ENCODE measurements at regions not wholly inside any gene's neighbourhood (a gene's known extent, or its start where the extent isn't known, plus 50 kb on each side); places are given as distances from the start of the nearest gene placed in this dataset.
"Not testable (repeated sequence)": the region's sequence is repeated elsewhere in the genome, so short reads cannot be mapped to it uniquely, and the experiment has no call there.

GRCh38 chr16:46427340-46428107, 193.7 kb downstream of the SHCBP1 start:
- no peaks in the 10 kb centered on the region for H3K36me3 ChIP-seq (replicated peaks; ENCODE audit: insufficient read depth, low read length)

DNA sequence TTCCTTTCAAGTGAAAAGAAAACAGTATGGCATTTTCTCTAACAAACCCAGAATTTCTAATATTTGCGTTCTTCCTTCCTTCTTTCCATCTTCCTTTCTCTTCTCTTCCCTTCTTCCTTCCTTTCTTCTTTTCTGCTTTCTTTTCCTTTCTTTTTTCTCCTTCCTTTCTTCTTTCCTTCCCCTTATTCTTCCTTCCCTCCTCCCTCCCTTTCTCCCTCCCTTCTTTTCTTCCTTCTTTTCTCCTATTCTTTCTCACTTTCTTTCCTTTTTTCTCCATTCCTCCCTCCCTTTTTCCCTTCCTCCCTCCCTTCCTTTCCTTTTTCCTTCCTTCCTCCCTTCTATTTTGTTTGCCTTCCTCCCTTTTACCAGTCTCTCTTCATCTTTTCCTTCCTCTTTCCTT, 194.8 kb downstream of the SHCBP1 start:
- no peaks in the 10 kb centered on the region for H3K79me2 ChIP-seq (ENCODE audit: low read length)
- H3K9me3 ChIP-seq (replicated peaks; ENCODE audit: insufficient read depth, low read length) = no peaks in the 10 kb centered on the region
- no peak overlapping the region for H3K4me3 ChIP-seq (ENCODE audit: low read length)
- H3F3A ChIP-seq (ENCODE audit: insufficient read depth, low read length) = no peaks in the 10 kb centered on the region
- H3K27me3 ChIP-seq (replicated peaks; ENCODE audit: insufficient read depth, low read length) = no peaks in the 10 kb centered on the region
- no peak overlapping the region for H3K9ac ChIP-seq (ENCODE audit: low read length)
- H3K27ac ChIP-seq (ENCODE audit: low read length) = no peak overlapping the region
- no peaks in the 10 kb centered on the region for H3K36me3 ChIP-seq (replicated peaks; ENCODE audit: insufficient read depth, low read length)
- no peak overlapping the region for H3K4me2 ChIP-seq (ENCODE audit: low read depth, low read length)
- TF ChIP-seq EZH2 (optimal IDR thresholded peaks at IDR 0.05; ENCODE audit: low read depth, low read length) (no peak), CTCF (IDR thresholded peaks at IDR 0.05; ENCODE audit: low read length) (no peak), EZH2phosphoT487 (IDR thresholded peaks at IDR 0.05; ENCODE audit: low read length) (no peak)
- H2AFZ ChIP-seq (ENCODE audit: low read length) = no peak overlapping the region
- no peaks in the 10 kb centered on the region for H4K20me1 ChIP-seq (ENCODE audit: insufficient read depth, low read length)
- H3K9me2 ChIP-seq (replicated peaks; ENCODE audit: insufficient read depth, low read length) = no peaks in the 10 kb centered on the region
- H3K4me1 ChIP-seq (ENCODE audit: low read length) = no peaks in the 10 kb centered on the region
- DNase-seq = no peak

More at GRCh38 chr16:46427340-46428107, 193.7 kb downstream of the SHCBP1 start:
- H3K9ac ChIP-seq (ENCODE audit: low read length) = no peak overlapping the region
- no peak overlapping the region for H3K27ac ChIP-seq (ENCODE audit: low read length)
- H4K20me1 ChIP-seq (ENCODE audit: insufficient read depth, low read length) = no peaks in the 10 kb centered on the region
- no peak overlapping the region for H3K4me3 ChIP-seq (ENCODE audit: low read length)
- no peaks in the 10 kb centered on the region for H3K27me3 ChIP-seq (replicated peaks; ENCODE audit: insufficient read depth, low read length)
- TF ChIP-seq EZH2phosphoT487 (IDR thresholded peaks at IDR 0.05; ENCODE audit: low read length) (no peak), CTCF (IDR thresholded peaks at IDR 0.05; ENCODE audit: low read length) (no peak)
- H3K9me3 ChIP-seq (replicated peaks; ENCODE audit: insufficient read depth, low read length) = no peaks in the 10 kb centered on the region
- H3K4me1 ChIP-seq (ENCODE audit: low read length) = no peaks in the 10 kb centered on the region
- no peak for DNase-seq
- H3K79me2 ChIP-seq (ENCODE audit: low read length) = no peaks in the 10 kb centered on the region
- H3K4me2 ChIP-seq (ENCODE audit: low read depth, low read length) = no peak overlapping the region
- no peaks in the 10 kb centered on the region for H3K9me2 ChIP-seq (replicated peaks; ENCODE audit: insufficient read depth, low read length)
- H2AFZ ChIP-seq (ENCODE audit: low read length) = no peak overlapping the region
- no peaks in the 10 kb centered on the region for H3F3A ChIP-seq (ENCODE audit: insufficient read depth, low read length)

GRCh38 chr16:46404028-46404427, 217.2 kb downstream of the SHCBP1 start:
- no peak for DNase-seq
- no peak overlapping the region for H2AFZ ChIP-seq (ENCODE audit: low read length)
- H3K4me3 ChIP-seq (ENCODE audit: low read length) = no peak overlapping the region
- H3K9me3 ChIP-seq (replicated peaks; ENCODE audit: insufficient read depth, low read length) = no peaks in the 10 kb centered on the region
- H3K4me1 ChIP-seq (ENCODE audit: low read length) = no peaks in the 10 kb centered on the region
- no peak overlapping the region for H3K4me2 ChIP-seq (ENCODE audit: low read depth, low read length)
- H3K79me2 ChIP-seq (ENCODE audit: low read length) = no peaks in the 10 kb centered on the region
- no peaks in the 10 kb centered on the region for H3K9me2 ChIP-seq (replicated peaks; ENCODE audit: insufficient read depth, low read length)
- H3K36me3 ChIP-seq (replicated peaks; ENCODE audit: insufficient read depth, low read length) = no peaks in the 10 kb centered on the region
- H3K9ac ChIP-seq (ENCODE audit: low read length) = no peak overlapping the region
- H3F3A ChIP-seq (ENCODE audit: insufficient read depth, low read length) = no peaks in the 10 kb centered on the region
- TF ChIP-seq EZH2 (optimal IDR thresholded peaks at IDR 0.05; ENCODE audit: low read depth, low read length) (no peak), CTCF (IDR thresholded peaks at IDR 0.05; ENCODE audit: low read length) (no peak), EZH2phosphoT487 (IDR thresholded peaks at IDR 0.05; ENCODE audit: low read length) (no peak)
- H3K27me3 ChIP-seq (replicated peaks; ENCODE audit: insufficient read depth, low read length) = no peaks in the 10 kb centered on the region
- no peak overlapping the region for H3K27ac ChIP-seq (ENCODE audit: low read length)
- H4K20me1 ChIP-seq (ENCODE audit: insufficient read depth, low read length) = no peaks in the 10 kb centered on the region

GRCh38 chr16:46398559-46398958, 222.6 kb downstream of the SHCBP1 start:
- H3K4me1 ChIP-seq (ENCODE audit: low read length); H3K4me3 ChIP-seq (ENCODE audit: low read length); H3K9ac ChIP-seq (ENCODE audit: low read length); DNase-seq; H4K20me1 ChIP-seq (ENCODE audit: insufficient read depth, low read length); H3K9me2 ChIP-seq (replicated peaks; ENCODE audit: insufficient read depth, low read length); H3K27me3 ChIP-seq (replicated peaks; ENCODE audit: insufficient read depth, low read length); H3K4me2 ChIP-seq (ENCODE audit: low read depth, low read length); H2AFZ ChIP-seq (ENCODE audit: low read length); H3K79me2 ChIP-seq (ENCODE audit: low read length); H3K9me3 ChIP-seq (replicated peaks; ENCODE audit: insufficient read depth, low read length); H3K27ac ChIP-seq (ENCODE audit: low read length); H3K36me3 ChIP-seq (replicated peaks; ENCODE audit: insufficient read depth, low read length); H3F3A ChIP-seq (ENCODE audit: insufficient read depth, low read length): not testable (repeated sequence)

GRCh38 chr16:46396883-46397270, 224.3 kb downstream of the SHCBP1 start:
- H4K20me1 ChIP-seq (ENCODE audit: insufficient read depth, low read length); H3K9ac ChIP-seq (ENCODE audit: low read length); H3K4me3 ChIP-seq (ENCODE audit: low read length); H3K4me2 ChIP-seq (ENCODE audit: low read depth, low read length); H2AFZ ChIP-seq (ENCODE audit: low read length); DNase-seq; H3K9me2 ChIP-seq (replicated peaks; ENCODE audit: insufficient read depth, low read length); H3K27ac ChIP-seq (ENCODE audit: low read length); H3K79me2 ChIP-seq (ENCODE audit: low read length); H3K27me3 ChIP-seq (replicated peaks; ENCODE audit: insufficient read depth, low read length); H3K9me3 ChIP-seq (replicated peaks; ENCODE audit: insufficient read depth, low read length); H3F3A ChIP-seq (ENCODE audit: insufficient read depth, low read length); H3K36me3 ChIP-seq (replicated peaks; ENCODE audit: insufficient read depth, low read length); H3K4me1 ChIP-seq (ENCODE audit: low read length): not testable (repeated sequence)

Measured in MM.1S (cell line).